HL-60 (cell line): ENCODE measurements at regions not wholly inside any gene's neighbourhood (a gene's known extent, or its start where the extent isn't known, plus 50 kb on each side); places are given as distances from the start of the nearest gene placed in this dataset.

ENCODE experiments used
- DNase-seq, 2 experiments: peaks; one replicate each; pipeline ENCODE4 v3.0.0-alpha.2; 2010 to 2020; ENCODE audit warnings: low read depth in 1 of 2, low spot score in 1 of 2
- H3K27ac ChIP-seq: fragments of 250-450 bp; sonication (Bioruptor Pico); replicated peaks from 2 replicates; pipeline ENCODE4 v1.5.1; 2020; ENCODE audit warnings: mild to moderate bottlenecking, moderate library complexity
- H3K27me3 ChIP-seq: fragments of 250-450 bp; sonication (Bioruptor Pico); 2 replicates; pipeline ENCODE4 v1.5.1; 2021; ENCODE audit warnings: mild to moderate bottlenecking, moderate library complexity; ENCODE audit not compliant: insufficient read depth, poor library complexity, severe bottlenecking
- H3K4me3 ChIP-seq: replicated peaks from 2 replicates; pipeline ENCODE4 v1.5.1; 2011; ENCODE audit warnings: mild to moderate bottlenecking, control low read depth, low read length; ENCODE audit not compliant: insufficient read depth
- GABPA ChIP-seq: IDR thresholded peaks from 2 replicates; pipeline ENCODE4 v1.6.1; 2012; ENCODE audit warnings: low read depth
- POLR2AphosphoS5 ChIP-seq: IDR thresholded peaks from 2 replicates; pipeline ENCODE4 v1.6.1; 2012; ENCODE audit warnings: low read depth
- SPI1 ChIP-seq: IDR thresholded peaks from 2 replicates; pipeline ENCODE4 v1.6.1; 2012; ENCODE audit warnings: low read depth, mild to moderate bottlenecking, borderline replicate concordance
- TF ChIP-seq, protein P1 (sequence below): IDR thresholded peaks from one replicate; pipeline ENCODE4 v1.5.1; 2011; ENCODE audit warnings: low read length, control low read depth, inconsistent platforms; ENCODE audit not compliant: insufficient read depth
- TF ChIP-seq, protein P2 (sequence below): IDR thresholded peaks from 2 replicates; pipeline ENCODE4 v1.6.1; 2012; ENCODE audit warnings: low read depth; ENCODE audit not compliant: insufficient replicate concordance

DNA sequence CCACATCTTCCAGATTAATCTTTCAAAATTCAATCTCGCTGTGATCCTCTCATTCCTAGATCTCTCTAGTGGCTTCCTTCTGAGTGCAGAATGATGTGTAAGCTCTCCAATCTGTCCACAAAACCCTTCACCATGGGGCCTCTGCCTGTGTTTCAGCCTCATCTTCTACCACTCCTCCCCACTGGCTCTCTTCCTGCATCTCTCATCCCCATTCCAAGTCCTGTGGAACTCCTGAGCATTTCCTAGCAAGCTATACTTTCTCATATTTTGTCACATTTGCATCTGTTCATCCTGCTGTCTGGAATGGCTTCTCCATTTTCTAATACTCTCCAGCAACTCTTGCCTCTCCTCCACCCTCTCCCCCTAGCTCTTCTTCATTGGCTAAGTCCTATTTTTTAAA, 242.0 kb upstream of the DAAM1 start:
- H3K4me3 ChIP-seq = no peak overlapping the region
- no peak for DNase-seq
- no peak overlapping the region for H3K27ac ChIP-seq
- TF ChIP-seq, protein P1, sequence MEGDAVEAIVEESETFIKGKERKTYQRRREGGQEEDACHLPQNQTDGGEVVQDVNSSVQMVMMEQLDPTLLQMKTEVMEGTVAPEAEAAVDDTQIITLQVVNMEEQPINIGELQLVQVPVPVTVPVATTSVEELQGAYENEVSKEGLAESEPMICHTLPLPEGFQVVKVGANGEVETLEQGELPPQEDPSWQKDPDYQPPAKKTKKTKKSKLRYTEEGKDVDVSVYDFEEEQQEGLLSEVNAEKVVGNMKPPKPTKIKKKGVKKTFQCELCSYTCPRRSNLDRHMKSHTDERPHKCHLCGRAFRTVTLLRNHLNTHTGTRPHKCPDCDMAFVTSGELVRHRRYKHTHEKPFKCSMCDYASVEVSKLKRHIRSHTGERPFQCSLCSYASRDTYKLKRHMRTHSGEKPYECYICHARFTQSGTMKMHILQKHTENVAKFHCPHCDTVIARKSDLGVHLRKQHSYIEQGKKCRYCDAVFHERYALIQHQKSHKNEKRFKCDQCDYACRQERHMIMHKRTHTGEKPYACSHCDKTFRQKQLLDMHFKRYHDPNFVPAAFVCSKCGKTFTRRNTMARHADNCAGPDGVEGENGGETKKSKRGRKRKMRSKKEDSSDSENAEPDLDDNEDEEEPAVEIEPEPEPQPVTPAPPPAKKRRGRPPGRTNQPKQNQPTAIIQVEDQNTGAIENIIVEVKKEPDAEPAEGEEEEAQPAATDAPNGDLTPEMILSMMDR = no peak
- TF ChIP-seq, protein P2, sequence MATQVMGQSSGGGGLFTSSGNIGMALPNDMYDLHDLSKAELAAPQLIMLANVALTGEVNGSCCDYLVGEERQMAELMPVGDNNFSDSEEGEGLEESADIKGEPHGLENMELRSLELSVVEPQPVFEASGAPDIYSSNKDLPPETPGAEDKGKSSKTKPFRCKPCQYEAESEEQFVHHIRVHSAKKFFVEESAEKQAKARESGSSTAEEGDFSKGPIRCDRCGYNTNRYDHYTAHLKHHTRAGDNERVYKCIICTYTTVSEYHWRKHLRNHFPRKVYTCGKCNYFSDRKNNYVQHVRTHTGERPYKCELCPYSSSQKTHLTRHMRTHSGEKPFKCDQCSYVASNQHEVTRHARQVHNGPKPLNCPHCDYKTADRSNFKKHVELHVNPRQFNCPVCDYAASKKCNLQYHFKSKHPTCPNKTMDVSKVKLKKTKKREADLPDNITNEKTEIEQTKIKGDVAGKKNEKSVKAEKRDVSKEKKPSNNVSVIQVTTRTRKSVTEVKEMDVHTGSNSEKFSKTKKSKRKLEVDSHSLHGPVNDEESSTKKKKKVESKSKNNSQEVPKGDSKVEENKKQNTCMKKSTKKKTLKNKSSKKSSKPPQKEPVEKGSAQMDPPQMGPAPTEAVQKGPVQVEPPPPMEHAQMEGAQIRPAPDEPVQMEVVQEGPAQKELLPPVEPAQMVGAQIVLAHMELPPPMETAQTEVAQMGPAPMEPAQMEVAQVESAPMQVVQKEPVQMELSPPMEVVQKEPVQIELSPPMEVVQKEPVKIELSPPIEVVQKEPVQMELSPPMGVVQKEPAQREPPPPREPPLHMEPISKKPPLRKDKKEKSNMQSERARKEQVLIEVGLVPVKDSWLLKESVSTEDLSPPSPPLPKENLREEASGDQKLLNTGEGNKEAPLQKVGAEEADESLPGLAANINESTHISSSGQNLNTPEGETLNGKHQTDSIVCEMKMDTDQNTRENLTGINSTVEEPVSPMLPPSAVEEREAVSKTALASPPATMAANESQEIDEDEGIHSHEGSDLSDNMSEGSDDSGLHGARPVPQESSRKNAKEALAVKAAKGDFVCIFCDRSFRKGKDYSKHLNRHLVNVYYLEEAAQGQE = no peak
- TF ChIP-seq GABPA (no peak), POLR2AphosphoS5 (no peak), SPI1 (no peak)
- H3K27me3 ChIP-seq = peaks cover 5% of the 10 kb centered on the region

DNA sequence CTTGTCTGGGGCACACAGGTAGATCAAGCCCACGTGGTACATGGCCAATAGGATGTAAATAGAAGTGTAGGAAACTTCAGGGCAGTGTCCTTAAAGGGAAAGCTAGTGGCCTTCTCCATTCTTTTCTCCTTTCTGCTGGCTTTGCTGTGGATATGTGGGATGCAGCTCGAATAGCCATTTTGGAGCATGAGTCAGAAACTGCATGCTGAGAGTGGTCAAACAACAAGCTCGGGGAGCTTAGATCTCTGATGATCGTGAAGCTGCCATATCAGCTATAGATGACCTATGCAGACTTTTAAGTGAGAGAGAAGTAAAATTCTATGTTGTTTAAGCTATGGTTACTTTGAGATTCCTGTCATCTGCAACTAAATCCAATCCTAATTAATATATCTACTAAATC, 241.3 kb upstream of the DAAM1 start:
- Histone ChIP-seq H3K27me3 (peaks cover 5% of the 10 kb centered on the region), H3K4me3 (no peak overlapping the region), H3K27ac (no peak overlapping the region)
- no peak for DNase-seq
- TF ChIP-seq, protein P2 = no peak
- no peak for TF ChIP-seq POLR2AphosphoS5
- no peak for TF ChIP-seq GABPA

DNA sequence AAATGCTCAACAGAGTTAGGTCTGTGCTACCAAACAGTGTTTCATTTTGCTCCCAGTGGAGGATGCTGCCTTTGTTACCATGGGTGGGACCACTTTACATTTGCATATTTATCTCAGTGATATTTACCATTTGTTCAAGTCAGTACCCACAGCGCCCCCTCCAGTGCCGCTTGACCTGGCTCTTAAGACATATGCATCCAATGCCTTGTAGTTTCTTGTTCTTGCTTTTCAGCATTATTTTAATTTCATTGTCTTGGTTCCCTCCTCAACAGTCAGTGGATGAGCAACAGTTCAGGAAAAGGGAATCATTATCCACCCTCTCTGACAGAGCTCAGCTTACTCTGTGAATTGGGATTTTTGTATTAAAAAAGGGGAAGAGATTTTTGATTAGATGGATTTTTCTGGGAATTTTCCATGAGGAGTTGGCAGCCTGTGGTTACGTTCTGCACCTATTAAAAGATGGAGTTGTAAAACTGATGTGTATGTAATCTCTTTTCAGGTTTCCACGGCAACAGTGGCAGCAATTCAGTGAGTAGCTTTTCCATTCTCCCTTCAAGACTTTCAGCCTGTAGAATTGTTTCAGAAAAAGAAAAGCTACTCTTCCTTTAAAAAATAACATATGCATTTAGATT, 240.5 kb upstream of the DAAM1 start:
- Histone ChIP-seq H3K27me3 (peaks cover 3% of the 10 kb centered on the region), H3K27ac (no peak overlapping the region), H3K4me3 (no peak overlapping the region)
- TF ChIP-seq POLR2AphosphoS5 = no peak
- TF ChIP-seq, protein P1 = no peak
- TF ChIP-seq, protein P2 = no peak
- TF ChIP-seq GABPA = no peak
- no peak for TF ChIP-seq SPI1
- DNase-seq = no peak
